NB4 (cell line): ENCODE measurements at regions not wholly inside any gene's neighbourhood (a gene's known extent, or its start where the extent isn't known, plus 50 kb on each side); places are given as distances from the start of the nearest gene placed in this dataset.

Experiments used
- DNase-seq: peaks from one replicate; pipeline ENCODE4 v3.0.0; 2010; ENCODE audit warnings: low read depth
- H3K4me3 ChIP-seq: one replicate; pipeline ENCODE4 v1.5.1; 2011; ENCODE audit warnings: mild to moderate bottlenecking, low read depth, low read length, moderate library complexity
- CTCF ChIP-seq: IDR thresholded peaks from one replicate; pipeline ENCODE4 v1.5.1; 2012; ENCODE audit warnings: low read depth, low read length
- MAX ChIP-seq: IDR thresholded peaks from 2 replicates; pipeline ENCODE4 v1.6.1; 2011; ENCODE audit warnings: low read depth, low read length
- MYC ChIP-seq: IDR thresholded peaks from 2 replicates; pipeline ENCODE4 v1.6.1; 2011; ENCODE audit warnings: low read depth, low read length
- POLR2A ChIP-seq: IDR thresholded peaks from 2 replicates; pipeline ENCODE4 v1.6.1; 2011; ENCODE audit warnings: mild to moderate bottlenecking; ENCODE audit not compliant: insufficient read length; ENCODE audit errors: extremely low read depth

GRCh38 chr2:4831751-4832150 is 860.4 kb upstream of the SOX11 start:
- no peak for DNase-seq
- no peak for TF ChIP-seq MYC
- no peak for TF ChIP-seq MAX
- TF ChIP-seq CTCF, result no peak
- TF ChIP-seq POLR2A, result no peak
- H3K4me3 ChIP-seq, result no peak overlapping the region

GRCh38 chr2:4832642-4833041 is 859.5 kb upstream of the SOX11 start:
- DNase-seq, result no peak
- TF ChIP-seq MYC (no peak), POLR2A (no peak), CTCF (no peak), MAX (no peak)

GRCh38 chr2:4838626-4839025 is 853.6 kb upstream of the SOX11 start:
- no peak overlapping the region for H3K4me3 ChIP-seq
- DNase-seq, result no peak
- TF ChIP-seq CTCF (no peak), MAX (no peak)

More at GRCh38 chr2:4832642-4833041, 859.5 kb upstream of the SOX11 start:
- no peak overlapping the region for H3K4me3 ChIP-seq

- no peak overlapping the region for H3K4me3 ChIP-seq
- TF ChIP-seq CTCF, result no peak
- TF ChIP-seq MAX, result no peak
- TF ChIP-seq POLR2A, result no peak
- no peak for TF ChIP-seq MYC
- no peak for DNase-seq
Observed at GRCh38 chr2:4840791-4841190, 851.4 kb upstream of the SOX11 start.

- no peak for DNase-seq
Observed at GRCh38 chr2:4844881-4845280, 847.3 kb upstream of the SOX11 start.

More at GRCh38 chr2:4844881-4845280, 847.3 kb upstream of the SOX11 start:
- TF ChIP-seq MAX (no peak), CTCF (no peak), POLR2A (no peak), MYC (no peak)
- H3K4me3 ChIP-seq, result no peak overlapping the region
